Gastroesophageal sphincter (tissue), 3 donors: ENCODE measurements at regions not wholly inside any gene's neighbourhood (a gene's known extent, or its start where the extent isn't known, plus 50 kb on each side); places are given as distances from the start of the nearest gene placed in this dataset.

Source experiments
- CTCF ChIP-seq, 4 experiments: fragments of 200-600 bp in 2 of 4; fragments of 450-650 bp in 2 of 4; sonication (generic) in 1 of 4; IDR thresholded peaks; one replicate each; pipeline ENCODE4 v1.5.1; 2017 to 2019; ENCODE audit warnings: antibody characterized with exemption in 4 of 4, mild to moderate bottlenecking in 2 of 4, moderate library complexity in 2 of 4
- POLR2A ChIP-seq, 2 donors: fragments of 450-650 bp; IDR thresholded peaks; one replicate each; pipeline ENCODE4 v1.6.1; 2017; ENCODE audit warnings: antibody characterized with exemption in 2 of 2, mild to moderate bottlenecking in 2 of 2, moderate library complexity in 1 of 2
- POLR2AphosphoS5 ChIP-seq: sonication (generic); formaldehyde crosslinking; IDR thresholded peaks from one replicate; pipeline ENCODE4 v1.6.1; 2017; ENCODE audit warnings: antibody characterized with exemption

GRCh38 chr2:76445880-76446279, 735.2 kb upstream of the GCFC2 start:
- TF ChIP-seq CTCF (IDR thresholded peaks at IDR 0.05) (no peak), POLR2A (IDR thresholded peaks at IDR 0.05) (no peak), POLR2AphosphoS5 (no peak)
